ENCODE measurements at regions not wholly inside any gene's neighbourhood (a gene's known extent, or its start where the extent isn't known, plus 50 kb on each side); places are given as distances from the start of the nearest gene placed in this dataset.

DNA sequence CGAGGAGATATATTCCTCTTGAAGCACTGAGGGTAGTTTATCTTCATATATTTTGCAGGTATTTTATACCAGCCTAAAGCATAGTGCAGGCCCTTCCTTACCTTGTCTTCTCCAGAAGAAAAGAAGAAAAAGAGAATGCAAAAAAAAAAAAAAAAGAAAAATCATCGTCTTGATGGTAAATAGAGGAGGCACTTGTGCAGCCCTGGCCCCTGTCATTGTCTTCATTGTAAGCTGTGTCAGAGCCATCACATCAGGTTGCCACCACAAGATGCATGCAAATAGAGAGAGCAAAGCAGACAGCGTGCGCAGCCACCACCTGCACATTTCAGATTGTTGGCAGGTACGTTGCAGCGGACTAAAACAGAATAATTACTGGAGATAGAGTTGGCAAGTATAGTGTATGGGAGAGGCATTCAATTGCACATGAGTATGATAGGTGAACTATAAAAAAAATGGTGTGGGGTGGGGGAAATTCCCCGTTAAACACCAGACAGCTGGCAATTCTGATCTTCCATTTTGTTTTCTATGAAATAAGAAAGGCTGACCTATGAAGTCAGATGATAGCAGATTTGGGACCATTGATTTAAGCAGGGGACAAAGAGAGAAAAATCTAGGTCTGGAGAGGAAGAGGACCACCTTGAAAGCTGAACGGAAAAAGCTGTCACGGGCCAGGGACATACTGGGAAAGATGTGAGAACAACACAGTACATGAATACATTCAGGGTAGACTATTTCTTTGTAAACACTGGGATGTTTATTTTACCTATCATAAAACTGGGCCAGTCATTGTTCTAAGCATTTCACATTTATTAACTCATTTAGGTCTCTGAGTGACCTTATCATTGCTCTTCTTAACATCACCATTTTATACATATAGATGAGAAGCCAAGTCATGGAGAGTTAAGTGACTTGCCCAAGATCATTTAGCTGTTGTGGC lies 306.3 kb upstream of the SP8 start:
- no peak for DNase-seq (ENCODE audit: low spot score)

DNA sequence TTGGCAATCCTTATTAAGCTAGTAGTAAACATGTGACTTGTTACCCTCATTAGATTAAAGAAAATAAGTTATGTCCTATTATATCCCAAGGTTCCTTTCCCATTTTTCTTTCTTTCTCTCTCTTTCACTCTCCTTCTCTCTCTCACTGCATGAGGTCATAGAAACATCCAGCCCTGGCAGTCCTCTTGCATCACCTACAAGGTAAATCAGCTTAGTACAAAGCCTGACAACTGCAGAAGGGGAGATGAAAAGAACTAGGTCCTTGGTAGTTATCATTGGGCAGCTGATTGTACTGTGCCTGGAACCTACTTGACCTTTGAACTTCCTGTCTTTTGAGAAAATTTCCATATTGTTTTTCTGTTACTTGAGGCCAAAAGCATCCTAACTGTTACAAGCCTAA lies 307.9 kb upstream of the SP8 start:
- no peak for DNase-seq (ENCODE audit: low spot score)

DNA sequence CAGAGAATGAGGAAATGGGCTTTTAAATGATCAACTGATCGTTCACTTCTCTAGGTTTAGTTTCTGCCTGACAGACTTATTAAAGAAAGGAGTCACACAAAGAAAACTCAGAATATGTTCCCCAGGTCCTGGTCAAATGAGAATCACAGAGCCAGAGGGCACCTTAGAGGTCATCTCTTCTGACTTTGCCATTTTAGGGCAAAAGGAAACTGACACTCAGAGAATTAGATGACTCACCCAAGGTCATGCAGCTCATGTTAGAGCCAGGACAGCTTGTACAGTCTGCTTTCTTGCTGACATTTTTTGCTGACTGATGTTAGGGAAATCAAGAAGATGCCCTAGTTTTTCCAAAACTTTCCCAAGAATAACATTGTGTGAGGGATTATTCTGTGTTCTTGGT lies 312.7 kb upstream of the SP8 start:
- no peak for DNase-seq (ENCODE audit: low spot score)

DNA sequence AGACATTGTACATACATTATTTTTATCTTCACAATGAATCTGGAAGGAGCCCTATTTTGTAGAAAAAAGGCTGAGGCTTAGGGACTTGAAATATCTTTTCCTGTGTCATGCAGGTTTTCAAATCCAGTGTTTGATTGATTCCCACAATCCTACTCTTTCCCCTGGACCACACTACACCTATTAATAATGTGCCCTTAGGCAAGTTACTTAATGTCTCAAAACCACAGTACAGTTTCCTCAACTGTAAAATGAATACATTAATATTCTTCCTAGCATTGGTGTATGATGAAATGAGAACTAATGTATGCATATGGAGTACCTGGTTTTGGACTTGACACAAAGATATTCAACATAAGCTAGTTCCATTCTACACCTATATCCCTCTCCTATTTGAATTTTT lies 313.3 kb upstream of the SP8 start:
- DNase-seq (ENCODE audit: low spot score) = no peak

DNA sequence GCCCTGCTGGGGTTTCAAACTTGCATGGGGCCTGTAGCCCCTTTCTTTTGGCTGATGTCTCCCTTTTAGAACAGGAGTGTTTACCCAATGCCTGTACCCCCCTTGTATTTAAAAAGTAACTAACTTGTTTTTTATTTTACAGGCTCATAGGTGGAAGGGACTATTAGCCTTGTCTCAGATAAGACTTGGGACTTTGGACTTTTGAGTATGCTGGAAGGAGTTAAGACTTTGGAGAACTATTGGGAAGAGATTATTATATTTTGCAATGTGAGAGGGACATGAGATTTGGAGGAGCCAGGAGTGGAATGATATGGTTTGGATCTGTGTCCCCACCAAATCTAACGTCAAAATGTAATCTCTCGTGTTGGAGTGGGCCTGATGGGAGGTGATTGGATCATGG lies 314.9 kb upstream of the SP8 start:
- DNase-seq (ENCODE audit: low spot score) = no peak

DNA sequence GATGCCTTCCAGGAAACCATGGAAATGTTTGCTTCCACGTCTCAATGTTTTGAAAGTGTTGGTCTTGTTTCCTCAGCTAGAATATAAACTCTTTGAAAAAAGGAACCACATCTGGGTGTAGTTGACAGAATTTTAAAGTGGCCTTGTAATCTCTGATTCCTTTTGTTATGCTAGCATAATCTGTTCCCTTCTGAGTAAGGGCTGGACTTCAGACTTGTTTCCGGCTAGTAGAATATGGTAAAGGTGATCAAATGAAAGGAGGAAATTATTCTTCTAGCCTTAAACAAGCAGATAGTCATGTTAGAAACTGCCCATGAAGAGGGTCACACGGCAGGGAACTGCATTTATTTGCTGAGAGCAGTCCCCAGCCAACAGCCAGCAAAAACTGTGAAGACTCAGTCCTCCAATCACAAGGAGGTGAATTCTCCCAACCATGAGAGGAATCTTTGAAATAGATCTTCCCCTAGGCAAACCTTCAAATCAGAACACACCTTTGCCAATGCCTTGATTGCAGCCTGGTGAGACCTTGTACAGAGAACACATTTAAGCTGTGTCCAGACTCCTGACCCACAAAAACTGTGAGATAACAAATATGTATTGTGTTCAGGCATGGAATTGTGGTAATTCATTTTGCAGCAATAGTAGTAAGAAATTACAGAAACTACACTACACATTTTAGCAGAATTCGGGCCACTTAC lies 316.9 kb upstream of the SP8 start:
- DNase-seq (ENCODE audit: low spot score) = no peak

DNA sequence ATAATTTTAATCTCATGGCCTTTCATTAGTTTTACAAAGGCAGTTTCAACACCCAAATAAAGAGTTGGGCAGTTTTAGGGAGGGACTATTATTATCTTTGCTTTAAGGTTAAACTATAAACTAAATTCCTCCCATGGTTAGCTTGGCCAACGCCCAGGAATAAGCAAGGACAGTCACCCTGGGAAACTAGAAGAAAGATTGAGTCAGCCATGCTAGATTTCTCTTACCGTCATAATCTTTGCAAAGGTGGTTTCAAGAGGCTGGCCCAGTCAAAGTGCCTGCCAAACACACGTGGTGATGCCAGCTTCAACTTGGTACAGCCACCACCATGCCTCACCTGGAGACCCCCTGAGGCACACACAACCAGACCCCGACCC lies 317.4 kb upstream of the SP8 start:
- DNase-seq (ENCODE audit: low spot score) = no peak

DNA sequence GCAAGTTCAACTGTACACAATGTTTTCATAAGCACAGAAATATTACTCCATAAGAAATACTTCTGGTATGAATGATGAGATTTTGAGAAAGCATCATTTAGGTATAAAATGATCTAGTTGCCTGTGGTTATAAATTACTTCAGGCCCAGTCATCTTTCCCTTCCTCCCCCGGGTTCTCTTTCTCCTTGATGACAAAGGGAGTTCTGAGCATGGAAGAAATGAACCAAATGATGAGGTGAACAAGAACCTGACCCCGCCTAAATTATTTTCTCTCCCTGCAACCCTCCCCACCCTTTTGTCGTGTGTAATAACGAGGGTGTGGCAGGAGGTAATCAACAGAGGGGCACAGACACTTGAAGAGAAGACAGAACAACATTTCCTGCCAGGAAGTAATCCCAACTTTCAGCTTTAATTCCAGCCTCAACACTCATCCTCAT lies 319.6 kb upstream of the SP8 start:
- no peak for DNase-seq (ENCODE audit: low spot score)

DNA sequence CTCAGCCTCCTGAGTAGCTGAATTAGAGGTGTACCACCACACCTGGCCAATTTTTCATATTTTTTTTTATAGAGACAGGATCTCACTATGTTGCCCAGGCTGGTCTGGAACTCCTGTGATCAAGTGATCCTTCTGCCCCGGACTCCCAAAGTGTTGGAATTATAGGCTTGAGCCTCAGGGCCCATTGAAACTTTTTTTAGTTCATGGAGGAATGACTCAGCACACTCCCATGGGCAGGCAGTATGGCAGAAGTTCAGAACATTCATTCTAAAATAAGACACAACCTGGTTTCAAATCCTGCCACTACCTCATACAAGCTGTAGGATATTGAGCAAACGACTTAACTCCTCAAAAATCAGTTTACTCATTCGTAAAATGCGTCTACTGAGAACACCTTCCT lies 320.4 kb upstream of the SP8 start:
- DNase-seq (ENCODE audit: low spot score) = no peak

DNA sequence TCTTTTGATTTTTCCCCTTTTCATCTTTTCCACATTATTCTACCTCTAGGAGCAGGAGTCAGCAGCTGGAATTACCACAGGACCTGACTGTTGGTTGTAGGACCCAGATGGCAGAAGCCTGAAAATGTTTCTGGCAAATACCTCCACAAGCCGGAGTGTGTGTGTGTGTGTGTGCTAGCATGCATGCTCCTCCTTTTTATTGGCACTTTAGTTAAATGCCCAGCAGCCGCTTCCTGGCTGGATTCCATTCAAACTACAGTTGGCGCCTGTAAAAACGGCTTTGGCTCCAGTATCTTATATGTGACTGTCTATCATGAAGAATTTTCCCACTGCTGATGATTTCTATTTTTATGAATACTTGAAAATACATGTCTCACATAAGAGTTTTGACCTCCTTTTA lies 319.7 kb upstream of the SP4 start:
- no peak for DNase-seq (ENCODE audit: low spot score)

DNA sequence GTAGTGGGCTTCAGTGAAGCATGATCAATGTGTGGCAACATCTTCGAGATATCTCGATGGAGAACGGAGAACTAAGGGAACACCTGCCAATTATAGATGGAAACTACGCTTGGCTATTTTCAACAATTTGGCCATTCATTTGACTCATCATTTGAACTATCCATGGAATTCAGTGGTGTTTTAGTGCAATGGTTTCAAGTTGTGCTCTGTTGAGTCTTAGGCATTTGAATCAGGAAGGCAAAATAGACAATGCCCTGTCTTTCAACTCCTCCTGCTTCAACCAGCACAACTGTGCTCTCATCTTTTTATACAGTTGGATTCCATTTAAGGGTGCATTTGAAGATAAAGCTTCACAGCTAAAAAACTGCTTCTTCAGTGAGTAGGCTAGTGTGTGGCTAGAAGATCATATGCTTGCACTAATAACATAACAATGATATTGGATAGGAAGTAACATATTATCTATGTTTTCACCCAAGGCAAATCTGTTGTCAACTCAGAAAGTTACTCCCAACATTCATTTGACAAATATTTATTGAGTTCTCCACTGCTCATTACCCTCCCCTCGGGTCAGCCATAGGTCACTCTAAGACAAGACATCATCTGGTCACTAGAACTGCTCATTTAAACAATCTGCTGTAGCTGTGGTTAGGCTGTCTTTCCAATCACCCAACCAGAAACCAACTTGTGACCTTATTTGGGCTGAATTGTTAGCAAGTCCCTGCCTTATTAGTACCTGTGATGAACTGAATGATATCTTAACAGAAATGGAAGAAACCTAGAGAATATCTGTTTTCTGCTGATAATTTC lies 314.1 kb upstream of the SP4 start:
- DNase-seq (ENCODE audit: low spot score) = no peak

DNA sequence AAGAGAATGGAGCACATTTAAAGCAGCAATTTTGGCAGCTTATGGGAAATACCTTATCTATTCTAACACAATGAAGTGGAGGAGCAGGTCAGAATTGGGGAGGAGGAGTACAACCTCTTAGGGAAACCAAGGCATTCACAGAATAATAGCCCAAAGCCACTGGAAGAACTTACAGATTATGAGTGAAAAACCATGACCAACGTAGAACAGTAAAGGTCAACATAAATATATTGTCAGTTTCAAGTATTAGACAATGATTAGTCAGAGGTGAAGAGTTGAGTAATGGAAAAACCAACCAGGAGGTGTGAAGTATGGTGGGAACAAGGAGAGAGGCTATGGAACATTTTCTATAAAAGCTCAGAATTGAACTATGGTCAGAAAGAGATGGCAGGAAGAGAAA lies 304.3 kb upstream of the SP4 start:
- no peak for DNase-seq (ENCODE audit: low spot score)

DNA sequence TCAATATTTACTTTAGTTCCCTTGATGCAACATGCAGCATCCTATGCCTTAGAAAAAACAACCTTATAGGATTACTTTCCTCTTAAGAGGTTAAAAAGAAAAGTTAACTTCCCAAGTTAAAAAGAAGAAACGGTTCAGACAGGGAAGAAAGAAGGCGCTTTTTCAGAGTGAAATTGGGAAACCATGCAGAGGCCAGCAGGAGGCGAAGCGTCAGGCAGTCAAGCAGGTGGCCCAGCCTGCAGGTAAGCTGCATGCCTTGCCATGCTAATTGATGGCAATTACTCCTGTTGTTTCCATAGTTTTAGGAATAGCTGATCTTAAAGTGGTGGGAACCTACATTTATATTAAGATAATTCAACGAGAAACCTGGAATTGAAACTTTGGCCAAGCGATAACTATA lies 302.6 kb upstream of the SP4 start:
- no peak for DNase-seq (ENCODE audit: low spot score)

DNA sequence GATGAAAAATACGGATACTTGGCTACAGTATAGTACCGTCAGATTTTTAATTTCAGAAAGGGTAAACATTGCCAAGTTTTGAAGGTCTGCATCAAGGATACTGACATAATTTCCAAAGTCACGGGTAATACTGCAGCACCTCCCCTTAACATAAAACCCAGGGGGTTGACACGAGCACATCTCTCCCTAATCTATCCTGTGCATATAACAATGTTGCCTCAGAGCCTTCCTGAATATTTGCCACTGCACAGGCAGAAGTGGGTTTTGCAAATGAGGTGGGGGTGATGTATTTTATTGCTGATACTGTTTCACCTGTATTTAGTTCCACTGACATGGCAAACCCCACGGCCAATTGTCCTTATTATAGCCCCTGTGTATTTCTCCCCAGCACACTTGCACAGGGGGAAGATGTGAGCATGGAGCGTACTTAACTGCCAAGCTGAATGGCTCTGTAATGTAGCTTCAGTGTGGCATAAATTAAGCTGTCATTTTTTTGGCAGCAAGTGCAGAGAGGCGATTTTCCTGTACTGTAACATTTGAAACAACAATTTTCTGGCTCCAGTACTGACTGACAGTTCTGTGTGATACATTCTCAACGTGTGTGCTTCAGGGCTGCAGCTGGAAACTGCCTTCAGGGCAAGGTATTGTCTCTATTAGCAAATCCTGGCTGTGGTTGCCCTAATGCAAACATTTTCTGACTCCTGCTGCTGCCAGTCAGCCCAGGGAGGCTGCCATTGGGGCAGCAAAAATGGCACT lies 299.6 kb upstream of the SP4 start:
- DNase-seq (ENCODE audit: low spot score) = no peak

DNA sequence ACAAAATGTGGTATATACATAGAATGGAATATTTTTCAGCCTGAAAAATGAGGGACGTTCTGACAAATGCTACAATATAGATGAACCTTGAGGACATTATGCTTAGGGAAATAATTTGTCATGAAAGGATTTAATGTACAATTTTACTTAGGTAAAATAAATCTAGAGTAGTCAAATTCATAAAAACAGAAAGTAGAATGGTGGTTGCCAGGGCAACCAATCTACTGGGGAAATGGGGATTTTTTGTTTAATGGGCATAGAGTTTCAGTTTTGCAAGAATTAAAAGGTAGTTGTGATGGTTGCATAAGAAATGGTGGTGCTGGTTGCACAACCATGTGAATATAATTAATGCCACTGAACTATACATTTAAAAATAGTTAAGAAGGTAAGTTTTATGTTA lies 296.0 kb upstream of the SP4 start:
- no peak for DNase-seq (ENCODE audit: low spot score)

DNA sequence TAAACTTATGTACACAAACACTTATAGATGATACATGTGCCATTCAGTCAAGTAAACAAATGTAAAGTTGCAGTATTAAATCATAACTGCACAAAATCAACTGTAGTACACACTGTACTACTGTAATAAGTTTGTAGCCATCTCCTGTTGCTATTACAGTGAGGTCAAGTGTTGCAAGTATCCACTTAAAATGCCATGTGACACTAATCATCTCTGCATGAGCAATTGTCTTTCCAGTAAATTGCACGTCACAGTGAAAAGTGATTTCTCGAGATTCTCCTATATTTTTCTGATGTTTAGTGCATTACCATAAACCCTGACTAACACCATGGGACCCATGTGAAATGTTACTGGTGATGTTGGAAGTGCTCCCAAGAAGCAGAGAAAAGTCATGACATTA lies 293.3 kb upstream of the SP4 start:
- no peak for DNase-seq (ENCODE audit: low spot score)

DNA sequence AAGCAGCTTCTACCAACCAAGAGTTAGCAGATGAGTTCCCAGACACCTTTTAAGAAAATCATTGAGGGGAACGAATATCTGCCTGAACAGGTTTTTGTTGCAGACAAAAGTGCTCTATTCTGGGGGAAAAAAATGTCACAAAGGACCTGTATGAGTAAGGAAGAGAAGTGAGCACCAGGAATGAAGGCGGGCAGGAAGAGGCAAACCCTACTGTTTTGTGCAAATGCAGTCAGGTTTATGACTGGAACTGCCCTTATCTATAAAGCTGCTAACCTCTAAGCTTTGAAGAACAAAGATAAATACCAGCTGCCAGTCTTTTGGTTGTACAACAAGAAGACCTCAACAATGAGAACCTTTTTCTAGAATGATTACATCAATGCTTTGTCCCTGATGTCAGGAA lies 292.4 kb upstream of the SP4 start:
- no peak for DNase-seq (ENCODE audit: low spot score)

DNA sequence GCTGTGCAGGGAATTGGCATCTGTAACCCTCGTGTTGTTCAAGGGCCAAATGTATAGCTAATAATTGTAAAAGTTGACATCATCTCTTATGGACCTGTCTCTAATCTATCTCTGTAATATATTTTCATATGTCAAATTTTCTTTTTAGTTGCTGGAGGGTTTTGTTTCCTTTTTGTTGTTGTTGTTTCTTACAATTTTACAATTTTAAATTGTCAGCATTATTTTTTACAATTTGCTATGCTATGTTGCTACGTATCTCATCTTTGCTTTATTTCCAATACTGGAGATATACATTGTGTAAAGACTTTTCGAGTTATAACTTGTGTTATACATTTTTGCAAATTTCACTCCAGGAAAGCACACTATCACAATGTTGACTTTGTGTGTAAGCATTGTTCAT lies 290.2 kb upstream of the SP4 start:
- no peak for DNase-seq (ENCODE audit: low spot score)

DNA sequence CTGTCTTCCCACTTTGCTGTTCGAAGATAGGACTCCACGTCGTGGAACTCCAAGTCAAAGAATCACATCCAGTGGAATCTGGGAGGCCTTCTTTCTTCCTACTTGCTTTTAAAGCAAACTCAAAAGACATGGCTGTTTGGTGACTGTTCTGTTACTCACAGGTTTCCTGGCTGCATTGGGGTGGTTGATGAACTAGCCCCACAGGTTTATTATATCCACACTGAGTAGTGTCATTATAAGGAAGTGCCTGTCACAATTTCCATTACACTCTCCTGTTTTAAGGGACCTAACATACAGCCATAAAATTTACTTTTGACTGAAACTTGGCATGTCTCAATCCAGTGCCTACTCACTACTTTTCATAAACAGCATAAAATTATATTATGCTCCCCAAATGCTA lies 287.3 kb upstream of the SP4 start:
- no peak for DNase-seq (ENCODE audit: low spot score)

DNA sequence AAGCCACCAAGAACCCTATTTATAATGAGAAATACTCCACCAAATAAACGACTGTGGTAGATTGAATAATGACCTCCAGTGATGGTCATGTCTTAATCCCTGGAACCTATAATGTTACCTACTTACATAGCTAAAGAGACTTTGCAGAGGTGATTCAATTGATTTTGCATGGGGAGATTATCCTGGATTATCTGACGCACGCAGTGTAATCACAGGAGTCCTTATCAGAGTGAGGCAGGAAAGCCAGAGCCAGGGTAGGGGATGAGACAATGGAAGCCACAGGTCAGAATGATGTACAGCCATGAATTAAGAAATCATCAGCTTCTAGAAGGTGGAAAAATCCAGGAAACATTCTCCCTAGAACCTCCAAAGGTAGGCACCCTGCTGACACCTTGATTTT lies 286.4 kb upstream of the SP4 start:
- no peak for DNase-seq (ENCODE audit: low spot score)

DNA sequence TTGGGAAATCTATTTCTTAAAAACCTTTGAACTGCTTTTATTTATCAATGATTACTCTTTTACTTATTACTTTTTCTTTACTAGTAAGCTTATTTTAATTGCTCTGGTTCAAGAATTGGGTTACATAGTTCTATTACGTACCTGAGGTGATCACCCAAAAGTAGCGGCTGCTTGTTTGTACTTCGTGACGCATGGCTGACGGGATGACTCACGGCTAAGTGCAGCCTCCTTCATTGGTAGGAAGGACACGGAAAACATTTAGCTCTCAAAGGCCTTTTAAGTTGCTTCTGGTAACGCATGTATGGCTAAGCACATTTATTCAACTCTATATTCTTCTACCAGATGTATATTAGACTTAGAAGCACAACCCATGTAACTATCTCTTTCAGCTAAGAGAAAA lies 285.8 kb upstream of the SP4 start:
- no peak for DNase-seq (ENCODE audit: low spot score)
